ENCODE measurements at regions not wholly inside any gene's neighbourhood (a gene's known extent, or its start where the extent isn't known, plus 50 kb on each side); places are given as distances from the start of the nearest gene placed in this dataset.
A peak's percentile ranks its signal among the peaks of the same experiment; 100 is the strongest.

- no peak for TF ChIP-seq CTCF (IDR thresholded peaks at IDR 0.05; ENCODE audit: insufficient read depth, low read depth, low read length, missing control alignments)
- no peak for DNase-seq (ENCODE audit: low read depth)
- no peak overlapping the region for H3K4me3 ChIP-seq (ENCODE audit: low read depth, low read length)
Observed at GRCh38 chr16:86117235-86117634, 218.3 kb downstream of the IRF8 start.

DNA sequence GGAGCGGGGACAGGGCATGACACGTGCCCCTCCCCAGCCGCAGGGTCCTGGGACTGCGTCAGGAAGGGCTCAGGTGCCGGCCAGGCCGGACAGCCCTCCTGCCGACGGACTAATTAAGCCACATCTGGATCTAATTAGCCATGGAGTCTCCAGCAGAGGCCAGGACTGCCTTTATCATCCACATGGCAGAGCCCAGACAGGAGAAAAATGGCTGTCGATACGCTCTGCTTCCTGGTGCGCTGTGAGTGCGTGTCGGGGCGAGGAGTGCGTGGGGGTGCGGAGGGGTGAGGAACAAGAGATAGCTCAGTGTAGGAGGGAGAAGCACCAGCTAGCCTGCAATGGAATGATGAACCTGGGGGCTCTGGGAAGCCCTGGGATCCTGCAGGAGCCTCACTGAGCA lies 218.8 kb downstream of the IRF8 start:
- no peak for DNase-seq (ENCODE audit: low read depth)
- no peak overlapping the region for H3K4me3 ChIP-seq (ENCODE audit: low read depth, low read length)
- TF ChIP-seq CTCF (IDR thresholded peaks at IDR 0.05; ENCODE audit: insufficient read depth, low read depth, low read length, missing control alignments): no peak

- peak; percentile 53 for DNase-seq (ENCODE audit: low read depth)
- H3K4me3 ChIP-seq (ENCODE audit: low read depth, low read length): no peak overlapping the region
- no peak for TF ChIP-seq CTCF (IDR thresholded peaks at IDR 0.05; ENCODE audit: insufficient read depth, low read depth, low read length, missing control alignments)
Observed at GRCh38 chr16:86118467-86119307, 219.7 kb downstream of the IRF8 start.

DNA sequence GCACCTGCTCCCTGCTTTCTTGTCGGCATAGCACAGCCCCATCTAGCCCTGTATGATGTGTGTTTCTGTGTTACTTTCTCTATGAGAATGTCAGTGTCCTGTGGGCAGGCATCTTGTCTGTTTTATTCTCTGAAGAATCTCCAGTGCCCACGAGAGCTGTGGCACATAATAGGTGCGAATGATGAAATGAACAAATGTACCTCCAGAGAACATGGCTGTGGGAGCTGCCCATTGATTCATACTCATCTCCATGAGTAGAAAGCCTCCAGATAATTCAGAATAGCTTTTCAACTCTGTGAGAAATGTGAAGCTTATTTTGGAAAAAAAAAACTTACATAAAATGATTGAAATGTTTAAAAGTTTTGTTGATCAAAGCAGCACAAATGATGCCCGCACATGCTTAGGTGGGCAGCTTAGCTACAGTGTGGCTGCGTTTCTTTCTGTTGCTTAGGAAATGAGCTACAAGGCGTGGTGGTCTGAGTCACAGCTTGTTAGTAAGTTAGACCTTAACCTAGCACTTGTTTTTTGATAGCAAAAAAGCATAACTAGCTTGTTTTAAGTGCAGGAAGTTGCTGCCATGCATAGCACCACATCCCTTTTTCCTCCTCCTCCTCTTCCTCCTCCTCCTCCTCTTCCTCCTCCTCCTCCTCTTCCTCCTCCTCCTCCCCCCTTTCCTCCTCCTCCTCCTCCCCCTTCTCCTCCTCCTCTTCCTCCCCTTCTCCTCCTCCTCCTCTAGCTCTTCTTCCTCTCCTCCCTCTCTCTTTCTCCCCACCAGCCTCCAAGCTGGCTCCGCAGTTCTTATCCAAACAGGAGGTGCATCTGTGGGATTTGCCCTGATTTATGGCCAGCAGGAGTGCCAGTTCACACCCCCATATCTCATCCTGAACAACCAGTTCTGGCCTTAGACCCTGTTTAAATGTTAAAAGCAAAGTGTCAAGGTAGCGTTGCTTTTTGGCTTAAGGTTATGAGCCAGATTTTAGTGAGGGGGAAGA lies 221.5 kb downstream of the IRF8 start:
- DNase-seq (ENCODE audit: low read depth): no peak
- H3K4me3 ChIP-seq (ENCODE audit: low read depth, low read length): no peak overlapping the region
- TF ChIP-seq CTCF (IDR thresholded peaks at IDR 0.05; ENCODE audit: insufficient read depth, low read depth, low read length, missing control alignments): no peak

DNA sequence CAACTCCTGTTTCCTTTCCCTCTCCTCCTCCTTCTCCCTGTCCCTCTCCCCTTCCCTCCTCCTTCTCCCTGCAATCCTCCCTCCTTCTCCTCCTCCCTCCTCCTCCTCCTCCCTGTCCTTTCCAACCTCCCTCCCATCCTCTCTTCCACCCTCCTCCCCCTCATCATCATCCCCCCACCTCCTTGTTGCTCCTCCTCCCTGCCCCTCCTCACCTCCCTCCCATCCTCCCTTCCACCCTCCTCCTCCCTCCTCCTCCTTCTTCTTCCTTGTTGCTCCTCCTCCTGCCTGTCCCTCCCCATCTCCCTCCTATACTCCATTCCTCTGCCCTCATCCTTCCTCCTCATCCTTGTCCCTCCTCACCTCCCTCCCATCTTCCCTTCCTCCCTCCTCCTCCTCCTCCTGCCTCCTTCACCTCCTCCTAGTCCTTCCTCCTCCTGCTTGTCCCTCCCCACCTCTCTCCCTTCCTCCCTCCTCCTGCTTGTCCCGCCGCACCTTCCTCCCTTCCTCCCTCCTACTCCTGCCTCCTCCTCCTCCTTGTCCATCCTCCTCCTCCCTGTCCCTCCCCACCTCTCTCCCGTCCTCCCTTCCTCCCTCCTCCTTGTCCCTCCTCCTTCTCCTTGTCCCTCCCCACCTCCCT lies 222.5 kb downstream of the IRF8 start:
- no peak overlapping the region for H3K4me3 ChIP-seq (ENCODE audit: low read depth, low read length)
- no peak for DNase-seq (ENCODE audit: low read depth)
- TF ChIP-seq CTCF (IDR thresholded peaks at IDR 0.05; ENCODE audit: insufficient read depth, low read depth, low read length, missing control alignments): no peak

DNA sequence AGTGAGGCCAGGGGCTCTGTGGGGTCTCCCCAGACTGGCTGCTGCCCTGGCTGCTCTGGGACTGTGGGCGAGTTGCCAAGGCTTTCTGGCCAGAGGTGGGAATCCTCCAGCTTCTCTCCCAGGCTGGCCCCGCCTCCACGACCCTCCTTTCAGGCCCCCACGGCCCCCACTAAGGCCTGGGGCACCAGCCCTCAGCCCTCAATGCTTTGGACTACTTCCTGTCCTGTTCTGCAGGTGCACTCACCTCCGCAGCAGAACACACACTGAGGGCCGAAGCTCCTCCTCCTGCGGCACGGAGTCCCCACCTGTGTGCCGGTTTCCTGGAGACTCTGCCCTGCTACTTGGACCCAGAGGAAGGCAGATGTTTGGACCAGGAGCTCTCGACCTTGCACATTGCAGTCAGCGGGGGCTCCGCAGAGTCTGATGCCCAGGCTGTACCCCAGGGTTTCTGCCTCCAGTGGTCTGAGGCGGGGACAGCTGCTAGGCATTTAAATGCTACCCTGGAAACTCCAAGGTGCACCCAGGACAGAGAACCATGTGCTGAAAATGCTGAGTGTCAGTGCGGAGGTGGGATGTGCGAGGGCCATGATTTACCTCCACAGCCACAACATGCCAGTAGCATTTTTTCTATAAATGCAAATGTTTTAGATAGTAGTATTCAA lies 223.8 kb downstream of the IRF8 start:
- no peak overlapping the region for H3K4me3 ChIP-seq (ENCODE audit: low read depth, low read length)
- DNase-seq (ENCODE audit: low read depth): no peak
- TF ChIP-seq CTCF (IDR thresholded peaks at IDR 0.05; ENCODE audit: insufficient read depth, low read depth, low read length, missing control alignments): no peak
